Neuron (in vitro differentiated cells): ENCODE measurements at regions not wholly inside any gene's neighbourhood (a gene's known extent, or its start where the extent isn't known, plus 50 kb on each side); places are given as distances from the start of the nearest gene placed in this dataset.

Experiments used
- H2AFZ ChIP-seq: one replicate; pipeline ENCODE4 v1.6.1; 2013; ENCODE audit warnings: low read depth, mild to moderate bottlenecking, inconsistent platforms, low read length, moderate library complexity
- H3K27me3 ChIP-seq: one replicate; pipeline ENCODE4 v1.6.1; 2013; ENCODE audit warnings: low read length; ENCODE audit not compliant: insufficient read depth
- H3K36me3 ChIP-seq: one replicate; pipeline ENCODE4 v1.6.1; 2013; ENCODE audit warnings: low read length; ENCODE audit not compliant: insufficient read depth
- H3K4me1 ChIP-seq: one replicate; pipeline ENCODE4 v1.6.1; 2013; ENCODE audit warnings: low read length; ENCODE audit not compliant: insufficient read depth
- H3K4me3 ChIP-seq: 2 replicates; pipeline ENCODE4 v1.5.1; 2013; ENCODE audit warnings: mild to moderate bottlenecking, low read length, moderate library complexity
- H3K9me3 ChIP-seq: one replicate; pipeline ENCODE4 v1.6.1; 2013; ENCODE audit warnings: low read length

- peaks cover 3% of the 10 kb centered on the region for H3K4me1 ChIP-seq
- no peak overlapping the region for H3K4me3 ChIP-seq
- H2AFZ ChIP-seq: no peak overlapping the region
- no peaks in the 10 kb centered on the region for H3K27me3 ChIP-seq
- peaks cover 11% of the 10 kb centered on the region for H3K9me3 ChIP-seq
- H3K36me3 ChIP-seq: no peaks in the 10 kb centered on the region
Measured at GRCh38 chr6:112613410-112613809, 266.3 kb downstream of the RFPL4B start.

- H3K9me3 ChIP-seq: no peaks in the 10 kb centered on the region
- H3K4me1 ChIP-seq: peaks cover 44% of the 10 kb centered on the region
- H3K4me3 ChIP-seq: no peak overlapping the region
- no peak overlapping the region for H2AFZ ChIP-seq
- H3K27me3 ChIP-seq: no peaks in the 10 kb centered on the region
- no peaks in the 10 kb centered on the region for H3K36me3 ChIP-seq
Measured at GRCh38 chr6:112618849-112619248, 271.7 kb downstream of the RFPL4B start.

GRCh38 chr6:112620812-112621569 lies 273.9 kb downstream of the RFPL4B start:
- Histone ChIP-seq H2AFZ (no peak overlapping the region), H3K27me3 (no peaks in the 10 kb centered on the region), H3K4me1 (peaks cover 44% of the 10 kb centered on the region), H3K4me3 (no peak overlapping the region), H3K9me3 (no peaks in the 10 kb centered on the region), H3K36me3 (no peaks in the 10 kb centered on the region)

- H3K36me3 ChIP-seq: no peaks in the 10 kb centered on the region
- H2AFZ ChIP-seq: peak overlapping the region; percentile 39
- peaks cover 44% of the 10 kb centered on the region for H3K4me1 ChIP-seq
- H3K4me3 ChIP-seq: no peak overlapping the region
- H3K27me3 ChIP-seq: no peaks in the 10 kb centered on the region
- no peaks in the 10 kb centered on the region for H3K9me3 ChIP-seq
Measured at GRCh38 chr6:112622036-112622435, 274.9 kb downstream of the RFPL4B start.

- H3K9me3 ChIP-seq: no peaks in the 10 kb centered on the region
- H3K4me3 ChIP-seq: no peak overlapping the region
- H3K36me3 ChIP-seq: no peaks in the 10 kb centered on the region
- no peaks in the 10 kb centered on the region for H3K27me3 ChIP-seq
- H3K4me1 ChIP-seq: peaks cover 16% of the 10 kb centered on the region
- H2AFZ ChIP-seq: no peak overlapping the region
Measured at GRCh38 chr6:112626468-112627082, 279.4 kb downstream of the RFPL4B start.

- no peak overlapping the region for H3K4me3 ChIP-seq
- no peak overlapping the region for H2AFZ ChIP-seq
- no peaks in the 10 kb centered on the region for H3K4me1 ChIP-seq
- no peaks in the 10 kb centered on the region for H3K27me3 ChIP-seq
- no peaks in the 10 kb centered on the region for H3K9me3 ChIP-seq
- H3K36me3 ChIP-seq: no peaks in the 10 kb centered on the region
Measured at GRCh38 chr6:112634376-112634775, 287.2 kb downstream of the RFPL4B start.

- H3K4me1 ChIP-seq: no peaks in the 10 kb centered on the region
- no peaks in the 10 kb centered on the region for H3K27me3 ChIP-seq
- no peaks in the 10 kb centered on the region for H3K36me3 ChIP-seq
- H3K9me3 ChIP-seq: no peaks in the 10 kb centered on the region
- H3K4me3 ChIP-seq: no peak overlapping the region
- no peak overlapping the region for H2AFZ ChIP-seq
Measured at GRCh38 chr6:112636650-112637262, 289.6 kb downstream of the RFPL4B start.

- no peaks in the 10 kb centered on the region for H3K27me3 ChIP-seq
- H3K36me3 ChIP-seq: no peaks in the 10 kb centered on the region
- H2AFZ ChIP-seq: no peak overlapping the region
- no peaks in the 10 kb centered on the region for H3K9me3 ChIP-seq
- no peaks in the 10 kb centered on the region for H3K4me1 ChIP-seq
- H3K4me3 ChIP-seq: no peak overlapping the region
Measured at GRCh38 chr6:112639391-112639831, 292.3 kb downstream of the RFPL4B start.

GRCh38 chr6:112640891-112641290 lies 293.8 kb downstream of the RFPL4B start:
- no peaks in the 10 kb centered on the region for H3K4me1 ChIP-seq
- no peaks in the 10 kb centered on the region for H3K9me3 ChIP-seq
- no peaks in the 10 kb centered on the region for H3K36me3 ChIP-seq
- H2AFZ ChIP-seq: no peak overlapping the region
- H3K27me3 ChIP-seq: no peaks in the 10 kb centered on the region
- no peak overlapping the region for H3K4me3 ChIP-seq

- Histone ChIP-seq H2AFZ (no peak overlapping the region), H3K27me3 (no peaks in the 10 kb centered on the region), H3K9me3 (no peaks in the 10 kb centered on the region), H3K4me3 (no peak overlapping the region), H3K4me1 (no peaks in the 10 kb centered on the region), H3K36me3 (no peaks in the 10 kb centered on the region)
Measured at GRCh38 chr6:112649853-112650252, 302.7 kb downstream of the RFPL4B start.

- Histone ChIP-seq H3K4me1 (no peaks in the 10 kb centered on the region), H2AFZ (no peak overlapping the region)
Measured at GRCh38 chr6:112651239-112651638, 304.1 kb downstream of the RFPL4B start.

GRCh38 chr6:112659912-112660311 lies 312.8 kb downstream of the RFPL4B start:
- Histone ChIP-seq H3K4me3 (no peak overlapping the region), H3K36me3 (no peaks in the 10 kb centered on the region), H3K9me3 (no peaks in the 10 kb centered on the region), H3K27me3 (no peaks in the 10 kb centered on the region), H3K4me1 (no peaks in the 10 kb centered on the region), H2AFZ (no peak overlapping the region)

More at GRCh38 chr6:112651239-112651638, 304.1 kb downstream of the RFPL4B start:
- Histone ChIP-seq H3K36me3 (no peaks in the 10 kb centered on the region), H3K27me3 (no peaks in the 10 kb centered on the region), H3K4me3 (no peak overlapping the region), H3K9me3 (no peaks in the 10 kb centered on the region)

- no peaks in the 10 kb centered on the region for H3K36me3 ChIP-seq
- H3K4me1 ChIP-seq: no peaks in the 10 kb centered on the region
- no peaks in the 10 kb centered on the region for H3K9me3 ChIP-seq
- no peak overlapping the region for H2AFZ ChIP-seq
- H3K27me3 ChIP-seq: no peaks in the 10 kb centered on the region
- no peak overlapping the region for H3K4me3 ChIP-seq
Measured at GRCh38 chr6:112660626-112661025, 313.5 kb downstream of the RFPL4B start.
